Peyer's patch (tissue), 4 donors: ENCODE measurements at regions not wholly inside any gene's neighbourhood (a gene's known extent, or its start where the extent isn't known, plus 50 kb on each side); places are given as distances from the start of the nearest gene placed in this dataset.

Experiments used
- POLR2A ChIP-seq, 2 donors: fragments of 450-650 bp; IDR thresholded peaks; one replicate each; pipeline ENCODE4 v1.5.1; 2017; ENCODE audit warnings: antibody characterized with exemption in 2 of 2, mild to moderate bottlenecking in 2 of 2, moderate library complexity in 2 of 2
- TF ChIP-seq, protein P1 (sequence below), 6 experiments: fragments of 450-650 bp in 4 of 6; fragments of 200-600 bp in 2 of 6; sonication (generic) in 1 of 6; IDR thresholded peaks; one replicate each; pipeline ENCODE4 v1.5.1; 2017 to 2019; ENCODE audit warnings: antibody characterized with exemption in 6 of 6, mild to moderate bottlenecking in 3 of 6, moderate library complexity in 1 of 6

DNA sequence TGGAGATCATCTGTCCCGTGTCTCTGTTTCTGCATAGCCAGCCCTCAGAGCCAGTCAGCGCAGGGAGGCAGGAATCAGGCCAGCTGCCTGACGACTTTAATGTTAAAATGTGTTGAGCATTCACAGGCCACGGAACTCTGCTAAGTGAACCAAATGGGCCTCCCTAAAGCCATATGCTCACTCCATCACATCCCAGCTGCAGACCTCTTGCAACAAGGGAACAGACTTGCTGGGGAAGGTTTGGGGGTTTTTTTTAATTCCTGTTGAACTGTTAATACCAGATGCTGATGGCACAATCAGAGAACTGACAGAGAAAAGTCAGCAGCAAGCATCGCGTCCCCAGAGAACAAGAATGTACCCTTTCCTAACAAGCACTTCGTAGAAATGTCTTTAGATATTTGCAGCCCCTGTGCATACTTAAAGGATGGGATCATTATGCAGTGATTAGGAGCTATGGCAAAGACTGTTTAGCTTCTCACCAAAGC, 900.4 kb upstream of the AUTS2 start:
- TF ChIP-seq, protein P1, sequence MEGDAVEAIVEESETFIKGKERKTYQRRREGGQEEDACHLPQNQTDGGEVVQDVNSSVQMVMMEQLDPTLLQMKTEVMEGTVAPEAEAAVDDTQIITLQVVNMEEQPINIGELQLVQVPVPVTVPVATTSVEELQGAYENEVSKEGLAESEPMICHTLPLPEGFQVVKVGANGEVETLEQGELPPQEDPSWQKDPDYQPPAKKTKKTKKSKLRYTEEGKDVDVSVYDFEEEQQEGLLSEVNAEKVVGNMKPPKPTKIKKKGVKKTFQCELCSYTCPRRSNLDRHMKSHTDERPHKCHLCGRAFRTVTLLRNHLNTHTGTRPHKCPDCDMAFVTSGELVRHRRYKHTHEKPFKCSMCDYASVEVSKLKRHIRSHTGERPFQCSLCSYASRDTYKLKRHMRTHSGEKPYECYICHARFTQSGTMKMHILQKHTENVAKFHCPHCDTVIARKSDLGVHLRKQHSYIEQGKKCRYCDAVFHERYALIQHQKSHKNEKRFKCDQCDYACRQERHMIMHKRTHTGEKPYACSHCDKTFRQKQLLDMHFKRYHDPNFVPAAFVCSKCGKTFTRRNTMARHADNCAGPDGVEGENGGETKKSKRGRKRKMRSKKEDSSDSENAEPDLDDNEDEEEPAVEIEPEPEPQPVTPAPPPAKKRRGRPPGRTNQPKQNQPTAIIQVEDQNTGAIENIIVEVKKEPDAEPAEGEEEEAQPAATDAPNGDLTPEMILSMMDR (IDR thresholded peaks at IDR 0.05), result no peak
- no peak for TF ChIP-seq POLR2A (IDR thresholded peaks at IDR 0.05)
